Smooth muscle cell (in vitro differentiated cells): ENCODE measurements at regions not wholly inside any gene's neighbourhood (a gene's known extent, or its start where the extent isn't known, plus 50 kb on each side); places are given as distances from the start of the nearest gene placed in this dataset.

Source experiments
- DNase-seq: peaks from one replicate; lab custom pipeline; 2025; ENCODE audit not compliant: unreplicated experiment; lab: John Stamatoyannopoulos, UW
- H2AFZ ChIP-seq: fragments of 200-600 bp; sonication (generic); 2 replicates; pipeline ENCODE4 v1.6.0; 2016; ENCODE audit warnings: antibody characterized with exemption, low read depth, mild to moderate bottlenecking
- H3F3A ChIP-seq: fragments of 200-600 bp; sonication (generic); 2 replicates; pipeline ENCODE4 v1.6.0; 2017; ENCODE audit warnings: antibody characterized with exemption, low read depth
- H3K27ac ChIP-seq: fragments of 200-600 bp; sonication (generic); 2 replicates; pipeline ENCODE4 v1.5.1; 2016; ENCODE audit warnings: low read depth, mild to moderate bottlenecking
- H3K27me3 ChIP-seq: fragments of 200-600 bp; sonication (generic); 2 replicates; pipeline ENCODE4 v1.6.1; 2016; ENCODE audit warnings: low read depth, mild to moderate bottlenecking
- H3K36me3 ChIP-seq: fragments of 200-600 bp; sonication (generic); 2 replicates; pipeline ENCODE4 v1.5.1; 2016; ENCODE audit warnings: low read depth
- H3K4me1 ChIP-seq: fragments of 200-600 bp; sonication (generic); 2 replicates; pipeline ENCODE4 v1.5.1; 2016; ENCODE audit warnings: low read depth
- H3K4me2 ChIP-seq: fragments of 200-600 bp; sonication (generic); 2 replicates; pipeline ENCODE4 v1.6.0; 2016; ENCODE audit warnings: mild to moderate bottlenecking
- H3K4me3 ChIP-seq: fragments of 200-600 bp; sonication (generic); 2 replicates; pipeline ENCODE4 v1.5.1; 2016; ENCODE audit warnings: mild to moderate bottlenecking
- H3K79me2 ChIP-seq: fragments of 200-600 bp; sonication (generic); 2 replicates; pipeline ENCODE4 v1.6.0; 2016; ENCODE audit warnings: low read depth, mild to moderate bottlenecking
- H3K9ac ChIP-seq: fragments of 200-600 bp; sonication (generic); 2 replicates; pipeline ENCODE4 v1.6.0; 2016; ENCODE audit warnings: low read depth
- H3K9me3 ChIP-seq: fragments of 200-600 bp; sonication (generic); replicated peaks from 2 replicates; pipeline ENCODE4 v1.5.1; 2016; ENCODE audit warnings: low read depth
- H4K20me1 ChIP-seq: fragments of 200-600 bp; sonication (generic); 2 replicates; pipeline ENCODE4 v1.6.0; 2016; ENCODE audit warnings: low read depth
- CTCF ChIP-seq: fragments of 200-600 bp; sonication (generic); IDR thresholded peaks from 2 replicates; pipeline ENCODE4 v1.5.1; 2017; ENCODE audit warnings: borderline replicate concordance, mild to moderate bottlenecking, antibody characterized with exemption; ENCODE audit not compliant: insufficient read depth, poor library complexity, severe bottlenecking
- WGBS: methylation state at CpG from one replicate; pipeline ENCODE4 v1.1.7; 2016; ENCODE audit warnings: low lambda C conversion rate; 5-methylcytosine and 5-hydroxymethylcytosine counted together

DNA sequence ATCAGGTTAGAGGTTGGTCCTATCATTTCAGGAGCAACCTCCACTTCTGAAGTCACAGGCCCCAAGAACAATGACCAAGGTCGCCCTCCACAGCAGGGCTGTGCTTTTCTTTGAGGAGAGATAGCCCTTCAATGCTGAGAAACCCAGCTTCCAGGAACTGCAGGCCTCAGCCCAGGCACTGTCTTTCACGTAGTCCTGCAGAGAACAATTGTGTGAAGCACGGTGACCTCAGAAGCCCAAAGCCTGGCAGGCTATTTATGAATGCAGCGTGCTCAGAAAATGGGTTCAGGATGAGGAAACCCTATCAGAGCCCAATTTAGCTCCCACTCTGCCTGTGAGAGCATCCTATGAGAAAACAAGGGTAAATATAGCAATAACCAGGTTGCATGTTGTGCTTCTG lies 388.3 kb downstream of the PLK2 start:
- Histone ChIP-seq H3K27ac (no peak overlapping the region), H3K4me1 (peaks cover 3% of the 10 kb centered on the region), H3K9ac (no peak overlapping the region), H3K4me3 (no peak overlapping the region), H3K27me3 (no peaks in the 10 kb centered on the region), H2AFZ (no peak overlapping the region), H3F3A (no peaks in the 10 kb centered on the region), H3K4me2 (no peak overlapping the region), H4K20me1 (no peaks in the 10 kb centered on the region), H3K79me2 (no peaks in the 10 kb centered on the region), H3K9me3 (no peaks in the 10 kb centered on the region), H3K36me3 (no peaks in the 10 kb centered on the region)
- WGBS, result 62% methylated on average over 4 of the region's 4 CpGs
- DNase-seq, result no peak
- TF ChIP-seq CTCF, result no peak

- Histone ChIP-seq H3K4me1 (peaks cover 3% of the 10 kb centered on the region), H3K79me2 (no peaks in the 10 kb centered on the region), H3F3A (no peaks in the 10 kb centered on the region), H3K9ac (no peak overlapping the region), H3K36me3 (no peaks in the 10 kb centered on the region), H2AFZ (no peak overlapping the region), H3K4me2 (no peak overlapping the region), H3K9me3 (no peaks in the 10 kb centered on the region), H3K27ac (no peak overlapping the region), H3K27me3 (no peaks in the 10 kb centered on the region), H4K20me1 (no peaks in the 10 kb centered on the region), H3K4me3 (no peak overlapping the region)
- TF ChIP-seq CTCF, result no peak
- 89% methylated on average over 4 of the region's 4 CpGs for WGBS
- DNase-seq, result no peak
These were observed 390.0 kb downstream of the PLK2 start for GRCh38 chr5:58069846-58070245.

- H4K20me1 ChIP-seq, result no peaks in the 10 kb centered on the region
- no peaks in the 10 kb centered on the region for H3K9me3 ChIP-seq
- no peaks in the 10 kb centered on the region for H3F3A ChIP-seq
- H3K4me1 ChIP-seq, result peaks cover 3% of the 10 kb centered on the region
- WGBS, result 97% methylated on average over 31 of the region's 31 CpGs
- no peak for DNase-seq
- H3K27me3 ChIP-seq, result no peaks in the 10 kb centered on the region
- H3K79me2 ChIP-seq, result no peaks in the 10 kb centered on the region
- no peaks in the 10 kb centered on the region for H3K36me3 ChIP-seq
- no peak overlapping the region for H3K4me3 ChIP-seq
- no peak overlapping the region for H2AFZ ChIP-seq
- no peak for TF ChIP-seq CTCF
- H3K4me2 ChIP-seq, result no peak overlapping the region
- H3K9ac ChIP-seq, result no peak overlapping the region
- no peak overlapping the region for H3K27ac ChIP-seq
These were observed 390.7 kb downstream of the PLK2 start for GRCh38 chr5:58069016-58069705.

DNA sequence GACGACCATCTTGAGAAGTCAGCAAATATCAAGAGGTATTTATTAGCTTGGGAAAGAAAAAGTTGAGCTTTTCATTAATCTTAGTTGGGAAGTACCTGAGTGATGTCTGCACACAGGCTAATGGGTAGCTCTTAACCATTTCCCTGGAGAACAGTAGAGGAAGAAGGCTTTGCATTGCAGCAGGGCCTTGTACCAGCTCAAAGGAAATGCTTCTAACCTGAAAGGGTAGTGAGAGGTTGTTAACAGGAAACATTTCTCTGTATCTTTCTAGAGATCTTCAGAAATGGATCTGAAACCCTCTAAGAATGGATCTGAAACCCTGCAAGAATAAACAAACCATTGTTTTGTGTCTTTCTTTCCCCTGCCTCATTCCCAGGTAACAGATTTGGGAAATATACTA lies 393.3 kb downstream of the PLK2 start:
- WGBS, result 75% methylated on average over 1 of the region's 1 CpG

More for the DNA sequence above, 393.3 kb downstream of the PLK2 start:
- Histone ChIP-seq H3K4me3 (no peak overlapping the region), H3K79me2 (no peaks in the 10 kb centered on the region), H2AFZ (no peak overlapping the region), H3K4me2 (no peak overlapping the region), H3K36me3 (no peaks in the 10 kb centered on the region), H4K20me1 (no peaks in the 10 kb centered on the region), H3K4me1 (no peaks in the 10 kb centered on the region), H3F3A (peaks cover 2% of the 10 kb centered on the region), H3K9me3 (no peaks in the 10 kb centered on the region), H3K27ac (no peak overlapping the region), H3K27me3 (no peaks in the 10 kb centered on the region), H3K9ac (no peak overlapping the region)
- no peak for TF ChIP-seq CTCF
- DNase-seq, result no peak
